Suprapubic skin (tissue), 4 donors: ENCODE measurements at regions not wholly inside any gene's neighbourhood (a gene's known extent, or its start where the extent isn't known, plus 50 kb on each side); places are given as distances from the start of the nearest gene placed in this dataset.

Experiments used
- EP300 ChIP-seq: sonication (generic); formaldehyde crosslinking; IDR thresholded peaks from one replicate; pipeline ENCODE4 v1.6.1; 2017; ENCODE audit warnings: antibody characterized with exemption
- POLR2A ChIP-seq, 2 donors: fragments of 450-650 bp; IDR thresholded peaks; one replicate each; pipeline ENCODE4 v1.6.1; 2017; ENCODE audit warnings: antibody characterized with exemption in 2 of 2, mild to moderate bottlenecking in 2 of 2, moderate library complexity in 2 of 2
- POLR2AphosphoS5 ChIP-seq, 3 donors: sonication (generic); formaldehyde crosslinking; IDR thresholded peaks; one replicate each; pipeline ENCODE4 v1.6.1; 2017; ENCODE audit warnings: antibody characterized with exemption in 3 of 3
- TF ChIP-seq, protein P1 (sequence below), 2 donors: fragments of 200-600 bp in 1 of 2; fragments of 450-650 bp in 1 of 2; sonication (generic) in 1 of 2; IDR thresholded peaks; one replicate each; pipeline ENCODE4 v1.5.1; 2016 to 2019; ENCODE audit warnings: antibody characterized with exemption in 2 of 2, mild to moderate bottlenecking in 1 of 2, moderate library complexity in 1 of 2

DNA sequence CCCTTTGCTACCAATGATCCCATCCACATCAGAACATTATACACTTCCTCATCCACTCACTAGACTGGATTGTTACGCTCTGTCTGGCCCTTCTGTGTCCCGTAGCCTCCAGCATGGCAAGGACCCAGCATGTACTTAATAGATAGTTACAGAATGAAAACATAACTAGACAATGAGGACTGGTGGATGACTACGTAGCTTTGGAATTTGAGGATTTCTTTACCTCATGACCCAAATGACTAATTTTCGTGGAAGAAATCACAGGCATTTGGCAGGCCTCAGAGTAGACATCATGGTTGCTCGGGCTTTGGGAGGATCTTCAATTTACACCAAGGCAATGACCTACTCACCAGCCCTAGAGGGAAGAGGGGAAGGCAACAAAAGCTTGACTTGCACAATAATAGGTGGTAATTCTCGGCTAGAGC, 299.8 kb downstream of the TLE1 start:
- TF ChIP-seq, protein P1, sequence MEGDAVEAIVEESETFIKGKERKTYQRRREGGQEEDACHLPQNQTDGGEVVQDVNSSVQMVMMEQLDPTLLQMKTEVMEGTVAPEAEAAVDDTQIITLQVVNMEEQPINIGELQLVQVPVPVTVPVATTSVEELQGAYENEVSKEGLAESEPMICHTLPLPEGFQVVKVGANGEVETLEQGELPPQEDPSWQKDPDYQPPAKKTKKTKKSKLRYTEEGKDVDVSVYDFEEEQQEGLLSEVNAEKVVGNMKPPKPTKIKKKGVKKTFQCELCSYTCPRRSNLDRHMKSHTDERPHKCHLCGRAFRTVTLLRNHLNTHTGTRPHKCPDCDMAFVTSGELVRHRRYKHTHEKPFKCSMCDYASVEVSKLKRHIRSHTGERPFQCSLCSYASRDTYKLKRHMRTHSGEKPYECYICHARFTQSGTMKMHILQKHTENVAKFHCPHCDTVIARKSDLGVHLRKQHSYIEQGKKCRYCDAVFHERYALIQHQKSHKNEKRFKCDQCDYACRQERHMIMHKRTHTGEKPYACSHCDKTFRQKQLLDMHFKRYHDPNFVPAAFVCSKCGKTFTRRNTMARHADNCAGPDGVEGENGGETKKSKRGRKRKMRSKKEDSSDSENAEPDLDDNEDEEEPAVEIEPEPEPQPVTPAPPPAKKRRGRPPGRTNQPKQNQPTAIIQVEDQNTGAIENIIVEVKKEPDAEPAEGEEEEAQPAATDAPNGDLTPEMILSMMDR (IDR thresholded peaks at IDR 0.05) = no peak
- TF ChIP-seq EP300 (no peak), POLR2AphosphoS5 (IDR thresholded peaks at IDR 0.05) (peak in 1 of 3 donors; percentile 42), POLR2A (IDR thresholded peaks at IDR 0.05) (no peak)
